ENCODE measurements at regions not wholly inside any gene's neighbourhood (a gene's known extent, or its start where the extent isn't known, plus 50 kb on each side); places are given as distances from the start of the nearest gene placed in this dataset.

- no peak for DNase-seq (ENCODE audit: low spot score in 2 of 2, unreplicated experiment in 2 of 2)
- TF ChIP-seq CTCF (IDR thresholded peaks at IDR 0.05; ENCODE audit: unreplicated experiment): no peak
- peaks cover 4% of the 10 kb centered on the region for H3K9me3 Mint-ChIP-seq
- peaks cover 22% of the 10 kb centered on the region for H3K4me1 Mint-ChIP-seq
- H3K27ac Mint-ChIP-seq: no peak overlapping the region
- no peaks in the 10 kb centered on the region for H3K27me3 Mint-ChIP-seq (ENCODE audit: low read depth)
- H3K36me3 Mint-ChIP-seq: peaks cover 2% of the 10 kb centered on the region
- H3K4me3 Mint-ChIP-seq: no peak overlapping the region
Observed at GRCh38 chr9:99406939-99407338, 184.9 kb downstream of the SEC61B start.

GRCh38 chr9:99411068-99411467 is 189.0 kb downstream of the SEC61B start:
- TF ChIP-seq CTCF (IDR thresholded peaks at IDR 0.05; ENCODE audit: unreplicated experiment): no peak
- peaks cover 2% of the 10 kb centered on the region for H3K36me3 Mint-ChIP-seq
- peaks cover 4% of the 10 kb centered on the region for H3K9me3 Mint-ChIP-seq
- H3K4me3 Mint-ChIP-seq: no peak overlapping the region
- no peaks in the 10 kb centered on the region for H3K27me3 Mint-ChIP-seq (ENCODE audit: low read depth)
- H3K27ac Mint-ChIP-seq: no peak overlapping the region
- no peak for DNase-seq (ENCODE audit: low spot score in 2 of 2, unreplicated experiment in 2 of 2)
- H3K4me1 Mint-ChIP-seq: peaks cover 12% of the 10 kb centered on the region

GRCh38 chr9:99411479-99412115 is 189.5 kb downstream of the SEC61B start:
- peaks cover 2% of the 10 kb centered on the region for H3K36me3 Mint-ChIP-seq
- peaks cover 4% of the 10 kb centered on the region for H3K9me3 Mint-ChIP-seq
- no peak for TF ChIP-seq CTCF (IDR thresholded peaks at IDR 0.05; ENCODE audit: unreplicated experiment)
- no peak overlapping the region for H3K4me3 Mint-ChIP-seq
- peaks cover 15% of the 10 kb centered on the region for H3K4me1 Mint-ChIP-seq
- no peak overlapping the region for H3K27ac Mint-ChIP-seq
- H3K27me3 Mint-ChIP-seq (ENCODE audit: low read depth): no peaks in the 10 kb centered on the region
- DNase-seq (ENCODE audit: low spot score in 2 of 2, unreplicated experiment in 2 of 2): no peak

- no peak for TF ChIP-seq CTCF (IDR thresholded peaks at IDR 0.05; ENCODE audit: unreplicated experiment)
- Mint-ChIP-seq H3K4me3 (no peak overlapping the region), H3K27me3 (ENCODE audit: low read depth) (no peaks in the 10 kb centered on the region), H3K36me3 (peaks cover 2% of the 10 kb centered on the region), H3K9me3 (peaks cover 4% of the 10 kb centered on the region), H3K27ac (no peak overlapping the region), H3K4me1 (peaks cover 15% of the 10 kb centered on the region)
- DNase-seq (ENCODE audit: low spot score in 2 of 2, unreplicated experiment in 2 of 2): no peak
Observed at GRCh38 chr9:99412606-99413005, 190.5 kb downstream of the SEC61B start.

- H3K27ac Mint-ChIP-seq: no peak overlapping the region
- TF ChIP-seq CTCF (IDR thresholded peaks at IDR 0.05; ENCODE audit: unreplicated experiment): no peak
- H3K27me3 Mint-ChIP-seq (ENCODE audit: low read depth): no peaks in the 10 kb centered on the region
- peaks cover 2% of the 10 kb centered on the region for H3K36me3 Mint-ChIP-seq
- no peak for DNase-seq (ENCODE audit: low spot score in 2 of 2, unreplicated experiment in 2 of 2)
- no peak overlapping the region for H3K4me3 Mint-ChIP-seq
- H3K9me3 Mint-ChIP-seq: peaks cover 4% of the 10 kb centered on the region
- peaks cover 15% of the 10 kb centered on the region for H3K4me1 Mint-ChIP-seq
Observed at GRCh38 chr9:99414321-99414720, 192.2 kb downstream of the SEC61B start.

GRCh38 chr9:99415606-99416005 is 193.5 kb downstream of the SEC61B start:
- Mint-ChIP-seq H3K36me3 (peaks cover 2% of the 10 kb centered on the region), H3K4me1 (peaks cover 15% of the 10 kb centered on the region), H3K9me3 (peaks cover 4% of the 10 kb centered on the region), H3K4me3 (no peak overlapping the region), H3K27me3 (ENCODE audit: low read depth) (no peaks in the 10 kb centered on the region), H3K27ac (no peak overlapping the region)
- no peak for TF ChIP-seq CTCF (IDR thresholded peaks at IDR 0.05; ENCODE audit: unreplicated experiment)
- no peak for DNase-seq (ENCODE audit: low spot score in 2 of 2, unreplicated experiment in 2 of 2)
